ENCODE measurements at regions not wholly inside any gene's neighbourhood (a gene's known extent, or its start where the extent isn't known, plus 50 kb on each side); places are given as distances from the start of the nearest gene placed in this dataset.
"Not testable (repeated sequence)": the region's sequence is repeated elsewhere in the genome, so short reads cannot be mapped to it uniquely, and the experiment has no call there.

DNA sequence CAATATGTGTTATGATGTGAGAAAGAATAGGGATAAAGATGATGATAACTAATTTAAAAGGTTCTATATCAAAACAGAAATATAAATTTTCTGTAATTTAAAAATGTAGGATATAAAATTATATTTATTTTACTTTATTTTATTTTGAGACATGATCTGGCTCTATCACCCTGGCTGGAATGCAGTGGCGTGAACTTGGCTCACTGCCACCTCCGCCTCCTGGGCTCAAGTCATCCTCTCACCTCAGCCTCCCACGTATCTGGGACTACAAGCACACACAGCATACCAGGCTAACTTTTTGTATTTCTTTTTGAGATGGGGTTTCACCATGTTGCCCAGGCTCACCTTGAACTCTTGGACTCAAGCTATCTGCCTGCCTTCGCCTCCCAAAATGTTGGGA is 214.9 kb upstream of the SLITRK1 start:
- H3K27me3 Mint-ChIP-seq = peaks cover 9% of the 10 kb centered on the region

DNA sequence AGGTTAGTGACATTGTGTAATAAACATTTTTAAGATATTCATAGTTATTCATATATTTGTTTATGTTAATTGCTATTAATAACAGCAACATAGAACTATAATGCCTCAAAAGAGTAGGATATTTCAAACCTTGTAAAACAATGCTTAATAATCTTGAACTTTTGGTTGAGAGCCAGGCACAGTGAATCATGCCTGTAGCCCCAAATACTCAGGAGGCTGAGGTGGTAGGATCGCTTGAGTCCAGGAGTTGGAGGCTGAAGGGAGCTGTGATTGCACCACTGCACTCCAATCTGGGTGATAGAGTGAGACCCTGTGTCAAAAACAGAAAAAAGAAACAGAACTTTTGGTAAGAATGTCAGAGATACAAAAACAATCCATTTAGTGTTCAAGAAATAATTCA is 213.9 kb upstream of the SLITRK1 start:
- H3K4me3 Mint-ChIP-seq = no peak overlapping the region
- ATAC-seq (ENCODE audit: low read depth in 2 of 2) (no peak), DNase-seq (no peak)
- H3K27ac Mint-ChIP-seq = no peak overlapping the region
- Histone ChIP-seq H3K9me3 (ENCODE audit: control insufficient read depth in 2 of 2, low read length in 2 of 2) (no peaks in the 10 kb centered on the region), H3K4me3 (ENCODE audit: low read depth, low read length) (no peak overlapping the region), H3K27ac (ENCODE audit: insufficient read depth, low read length, poor library complexity, severe bottlenecking) (no peak overlapping the region), H3K27me3 (ENCODE audit: control insufficient read depth, insufficient read depth, low read length) (no peaks in the 10 kb centered on the region), H3K4me1 (ENCODE audit: control insufficient read depth, insufficient read depth, low read length, poor library complexity, severe bottlenecking) (no peaks in the 10 kb centered on the region), H3K36me3 (ENCODE audit: control insufficient read depth, insufficient read depth, low read length) (no peaks in the 10 kb centered on the region)
- H3K27me3 Mint-ChIP-seq = peaks cover 9% of the 10 kb centered on the region
- no peaks in the 10 kb centered on the region for H3K4me1 Mint-ChIP-seq
- H3K36me3 Mint-ChIP-seq = no peaks in the 10 kb centered on the region
- H3K9me3 Mint-ChIP-seq = no peaks in the 10 kb centered on the region

More for the DNA sequence above, 214.9 kb upstream of the SLITRK1 start:
- H3K36me3 Mint-ChIP-seq = no peaks in the 10 kb centered on the region
- peaks cover 0 to under 1% (median 0%) of the 10 kb centered on the region in 7 donors for H3K9me3 Mint-ChIP-seq
- no peak overlapping the region for H3K4me3 Mint-ChIP-seq
- H3K27me3 ChIP-seq (ENCODE audit: control insufficient read depth, insufficient read depth, low read length) = no peaks in the 10 kb centered on the region
- ATAC-seq (ENCODE audit: low read depth in 2 of 2) (no peak), DNase-seq (no peak)
- H3K4me1 Mint-ChIP-seq = no peaks in the 10 kb centered on the region
- no peaks in the 10 kb centered on the region for H3K36me3 ChIP-seq (ENCODE audit: control insufficient read depth, insufficient read depth, low read length)
- no peak overlapping the region for H3K27ac Mint-ChIP-seq
- no peaks in the 10 kb centered on the region for H3K4me1 ChIP-seq (ENCODE audit: control insufficient read depth, insufficient read depth, low read length, poor library complexity, severe bottlenecking)
- H3K27ac ChIP-seq (ENCODE audit: insufficient read depth, low read length, poor library complexity, severe bottlenecking) = no peak overlapping the region
- no peak overlapping the region for H3K4me3 ChIP-seq (ENCODE audit: low read depth, low read length)
- no peaks in the 10 kb centered on the region for H3K9me3 ChIP-seq (ENCODE audit: control insufficient read depth in 2 of 2, low read length in 2 of 2)

DNA sequence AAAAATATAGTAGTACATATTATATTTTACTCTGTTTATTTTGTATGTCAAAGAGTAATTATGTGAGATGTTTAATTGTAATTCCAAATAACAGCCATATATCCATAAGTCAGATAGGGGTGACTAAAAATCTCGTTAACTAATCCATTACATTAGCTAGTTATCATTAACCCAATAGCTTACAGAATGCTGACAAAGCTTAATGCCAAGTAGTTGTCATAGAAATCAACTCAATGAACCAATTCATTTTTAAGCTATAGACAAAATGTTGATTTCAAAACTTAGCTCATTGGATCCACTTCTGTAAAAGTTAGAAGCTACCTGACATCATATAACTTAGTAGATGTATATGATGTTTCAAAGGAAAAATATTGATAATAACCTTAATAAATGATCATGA is 206.7 kb upstream of the SLITRK1 start:
- H3K4me3 ChIP-seq (ENCODE audit: low read depth, low read length) = no peak overlapping the region
- H3K27me3 ChIP-seq (ENCODE audit: control insufficient read depth, insufficient read depth, low read length) = no peaks in the 10 kb centered on the region
- no peak for DNase-seq
- H3K27ac ChIP-seq (ENCODE audit: insufficient read depth, low read length, poor library complexity, severe bottlenecking) = no peak overlapping the region
- peak overlapping the region in 1 of 4 donors; percentile 32 for H3K4me3 Mint-ChIP-seq
- H3K9me3 Mint-ChIP-seq = peaks cover 0 to 8% (median 0%) of the 10 kb centered on the region in 7 donors
- no peaks in the 10 kb centered on the region for H3K4me1 ChIP-seq (ENCODE audit: control insufficient read depth, insufficient read depth, low read length, poor library complexity, severe bottlenecking)
- H3K4me1 Mint-ChIP-seq = peaks cover 0 to 2% (median 0%) of the 10 kb centered on the region in 4 donors
- peaks cover 1% of the 10 kb centered on the region for H3K27me3 Mint-ChIP-seq
- no peaks in the 10 kb centered on the region for H3K9me3 ChIP-seq (ENCODE audit: control insufficient read depth in 2 of 2, low read length in 2 of 2)
- no peaks in the 10 kb centered on the region for H3K36me3 ChIP-seq (ENCODE audit: control insufficient read depth, insufficient read depth, low read length)
- no peak overlapping the region for H3K27ac Mint-ChIP-seq
- no peak for ATAC-seq (ENCODE audit: low read depth in 2 of 2)
- no peaks in the 10 kb centered on the region for H3K36me3 Mint-ChIP-seq

DNA sequence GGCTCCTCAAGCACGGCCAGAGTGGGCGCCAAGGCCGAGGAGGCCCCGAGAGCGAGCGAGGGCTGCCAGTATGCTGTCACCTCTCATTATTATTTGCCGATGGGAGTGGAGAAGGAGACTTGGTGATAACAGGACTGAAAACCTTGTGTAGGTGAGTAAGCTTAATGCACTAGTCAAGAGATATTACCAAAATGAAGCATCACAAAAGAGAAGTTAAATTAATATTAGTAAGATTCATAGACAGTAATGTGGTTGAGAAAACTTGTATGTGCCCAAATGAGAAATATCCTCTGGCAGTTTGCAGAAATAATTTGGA is 204.5 kb upstream of the SLITRK1 start:
- no peaks in the 10 kb centered on the region for H3K9me3 ChIP-seq (ENCODE audit: control insufficient read depth in 2 of 2, low read length in 2 of 2)
- H3K4me3 ChIP-seq (ENCODE audit: low read depth, low read length) = no peak overlapping the region
- H3K27ac ChIP-seq (ENCODE audit: insufficient read depth, low read length, poor library complexity, severe bottlenecking) = no peak overlapping the region
- peaks cover 0 to 8% (median 0%) of the 10 kb centered on the region in 7 donors for H3K9me3 Mint-ChIP-seq
- H3K27me3 Mint-ChIP-seq = no peaks in the 10 kb centered on the region
- H3K36me3 ChIP-seq (ENCODE audit: control insufficient read depth, insufficient read depth, low read length) = no peaks in the 10 kb centered on the region
- no peaks in the 10 kb centered on the region for H3K36me3 Mint-ChIP-seq
- no peaks in the 10 kb centered on the region for H3K4me1 ChIP-seq (ENCODE audit: control insufficient read depth, insufficient read depth, low read length, poor library complexity, severe bottlenecking)
- no peaks in the 10 kb centered on the region for H3K27me3 ChIP-seq (ENCODE audit: control insufficient read depth, insufficient read depth, low read length)
- ATAC-seq (ENCODE audit: low read depth in 2 of 2) (no peak), DNase-seq (no peak)
- peaks cover 0 to 2% (median 0%) of the 10 kb centered on the region in 4 donors for H3K4me1 Mint-ChIP-seq
- no peak overlapping the region for H3K27ac Mint-ChIP-seq
- H3K4me3 Mint-ChIP-seq = peak overlapping the region in 2 of 4 donors; percentile 50 to 54

DNA sequence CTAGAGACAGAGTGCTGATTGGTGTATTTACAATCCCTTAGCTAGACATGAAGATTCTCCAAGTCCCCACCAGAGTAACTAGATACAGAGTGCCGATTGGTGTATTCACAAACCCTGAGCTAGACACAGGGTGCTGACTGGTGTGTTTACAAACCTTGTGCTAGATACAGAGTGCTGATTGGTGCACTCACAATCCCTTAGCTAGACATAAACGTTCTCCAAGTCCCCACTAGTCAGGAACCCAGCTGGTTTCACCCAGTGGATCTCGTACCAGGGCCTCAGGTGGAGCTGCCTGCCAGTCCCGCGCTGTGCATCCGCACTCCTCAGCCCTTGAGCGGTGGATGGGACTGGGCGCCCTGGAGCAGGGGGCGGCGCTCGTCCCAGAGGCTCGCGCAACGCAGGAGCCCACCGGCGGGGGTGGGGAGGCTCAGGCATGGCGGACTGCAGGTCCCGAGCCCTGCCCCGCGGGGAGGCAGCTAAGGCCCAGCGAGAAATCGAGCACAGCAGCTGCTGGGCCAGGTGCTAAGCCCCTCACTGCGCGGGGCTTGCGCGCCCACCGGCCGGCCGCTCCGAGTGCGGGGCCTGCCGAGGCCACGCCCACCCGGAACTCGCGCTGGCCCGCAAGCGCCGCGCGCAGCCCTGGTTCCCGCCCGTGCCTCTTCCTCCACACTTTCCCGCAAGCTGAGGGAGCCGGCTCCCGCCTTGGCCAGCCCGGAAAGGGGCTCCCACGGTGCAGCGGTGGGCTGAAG is 204.0 kb upstream of the SLITRK1 start:
- not testable (repeated sequence) for H3K36me3 ChIP-seq (ENCODE audit: control insufficient read depth, insufficient read depth, low read length); H3K9me3 Mint-ChIP-seq; H3K4me1 Mint-ChIP-seq; H3K4me3 ChIP-seq (ENCODE audit: low read depth, low read length); H3K27ac ChIP-seq (ENCODE audit: insufficient read depth, low read length, poor library complexity, severe bottlenecking); H3K27ac Mint-ChIP-seq; H3K36me3 Mint-ChIP-seq; ATAC-seq (ENCODE audit: low read depth in 2 of 2); H3K4me1 ChIP-seq (ENCODE audit: control insufficient read depth, insufficient read depth, low read length, poor library complexity, severe bottlenecking); H3K27me3 Mint-ChIP-seq; H3K27me3 ChIP-seq (ENCODE audit: control insufficient read depth, insufficient read depth, low read length); H3K9me3 ChIP-seq (ENCODE audit: control insufficient read depth in 2 of 2, low read length in 2 of 2)
- DNase-seq = peak in 2 of 3 donors; percentile 5 to 25
- peak overlapping the region in 1 of 4 donors; percentile 50 for H3K4me3 Mint-ChIP-seq

DNA sequence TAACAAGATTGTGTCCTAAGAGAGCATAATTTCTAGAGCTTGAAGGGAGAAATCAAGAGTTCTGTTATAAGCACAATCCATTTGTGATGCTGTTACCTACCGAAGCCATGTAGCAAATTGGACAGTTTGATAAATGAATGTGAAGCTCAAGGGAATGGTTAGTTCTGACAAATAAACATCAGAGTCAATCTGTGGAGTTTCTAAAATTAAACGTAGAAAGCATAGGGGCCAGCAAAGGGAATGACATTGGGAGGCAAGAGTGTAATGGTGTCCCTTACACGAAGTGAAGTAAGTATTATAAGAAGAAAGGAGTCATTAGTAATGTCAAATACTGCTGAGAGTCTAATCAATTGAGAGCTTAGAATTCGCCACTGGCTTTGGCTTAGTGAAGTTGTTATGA is 200.2 kb upstream of the SLITRK1 start:
- Histone ChIP-seq H3K27me3 (ENCODE audit: control insufficient read depth, insufficient read depth, low read length) (no peaks in the 10 kb centered on the region), H3K9me3 (ENCODE audit: control insufficient read depth in 2 of 2, low read length in 2 of 2) (no peaks in the 10 kb centered on the region), H3K4me1 (ENCODE audit: control insufficient read depth, insufficient read depth, low read length, poor library complexity, severe bottlenecking) (no peaks in the 10 kb centered on the region), H3K36me3 (ENCODE audit: control insufficient read depth, insufficient read depth, low read length) (no peaks in the 10 kb centered on the region), H3K27ac (ENCODE audit: insufficient read depth, low read length, poor library complexity, severe bottlenecking) (no peak overlapping the region), H3K4me3 (ENCODE audit: low read depth, low read length) (no peak overlapping the region)
- Mint-ChIP-seq H3K27me3 (no peaks in the 10 kb centered on the region), H3K9me3 (peaks cover 0 to 6% (median under 1%) of the 10 kb centered on the region in 7 donors), H3K27ac (no peak overlapping the region), H3K4me1 (no peaks in the 10 kb centered on the region), H3K36me3 (no peaks in the 10 kb centered on the region), H3K4me3 (no peak overlapping the region)
- DNase-seq = no peak
- no peak for ATAC-seq (ENCODE audit: low read depth in 2 of 2)

DNA sequence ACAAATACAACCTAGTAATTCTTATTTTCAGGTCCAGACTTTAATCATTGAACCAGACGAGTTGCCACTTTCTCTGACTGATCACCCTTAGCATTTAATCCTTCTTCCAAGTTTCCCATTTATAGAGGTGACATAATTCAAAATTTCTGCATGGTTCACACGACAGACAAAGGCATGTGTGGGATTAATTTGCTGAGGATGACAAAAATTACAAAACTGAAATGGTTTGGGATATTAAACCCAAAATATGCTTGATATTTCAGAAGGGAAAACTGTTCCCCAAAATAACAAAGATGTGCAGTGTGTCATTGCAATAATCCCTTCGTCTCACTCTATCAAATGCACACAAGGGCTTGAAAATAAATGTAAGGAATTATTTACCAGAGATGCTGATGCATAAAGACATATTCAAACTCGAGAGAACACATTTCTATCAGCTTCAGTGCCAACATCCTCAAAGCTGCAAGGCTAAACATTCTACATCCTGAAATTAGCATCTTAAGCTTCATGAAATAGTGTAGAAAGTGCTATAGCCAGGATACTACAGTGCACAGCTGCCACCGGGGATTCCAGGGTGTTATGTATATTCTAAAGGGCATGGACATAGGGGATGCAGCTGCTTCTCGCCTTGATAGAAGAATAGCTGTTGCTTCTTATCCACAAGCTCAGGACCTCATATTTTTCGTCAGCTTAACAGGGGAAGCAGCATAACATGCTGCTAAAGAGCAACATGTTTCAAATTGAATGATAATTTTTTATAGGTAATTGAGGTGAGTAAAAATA is 198.7 kb upstream of the SLITRK1 start:
- H3K27ac Mint-ChIP-seq = no peak overlapping the region
- ATAC-seq (ENCODE audit: low read depth in 2 of 2) = no peak
- Histone ChIP-seq H3K4me3 (ENCODE audit: low read depth, low read length) (no peak overlapping the region), H3K36me3 (ENCODE audit: control insufficient read depth, insufficient read depth, low read length) (no peaks in the 10 kb centered on the region), H3K9me3 (ENCODE audit: control insufficient read depth in 2 of 2, low read length in 2 of 2) (no peaks in the 10 kb centered on the region), H3K4me1 (ENCODE audit: control insufficient read depth, insufficient read depth, low read length, poor library complexity, severe bottlenecking) (no peaks in the 10 kb centered on the region), H3K27ac (ENCODE audit: insufficient read depth, low read length, poor library complexity, severe bottlenecking) (no peak overlapping the region), H3K27me3 (ENCODE audit: control insufficient read depth, insufficient read depth, low read length) (no peaks in the 10 kb centered on the region)
- no peaks in the 10 kb centered on the region for H3K4me1 Mint-ChIP-seq
- H3K9me3 Mint-ChIP-seq = peaks cover 0 to 6% (median 0%) of the 10 kb centered on the region in 7 donors
- H3K27me3 Mint-ChIP-seq = no peaks in the 10 kb centered on the region
- no peak overlapping the region for H3K4me3 Mint-ChIP-seq
- no peak for DNase-seq
- H3K36me3 Mint-ChIP-seq = no peaks in the 10 kb centered on the region

DNA sequence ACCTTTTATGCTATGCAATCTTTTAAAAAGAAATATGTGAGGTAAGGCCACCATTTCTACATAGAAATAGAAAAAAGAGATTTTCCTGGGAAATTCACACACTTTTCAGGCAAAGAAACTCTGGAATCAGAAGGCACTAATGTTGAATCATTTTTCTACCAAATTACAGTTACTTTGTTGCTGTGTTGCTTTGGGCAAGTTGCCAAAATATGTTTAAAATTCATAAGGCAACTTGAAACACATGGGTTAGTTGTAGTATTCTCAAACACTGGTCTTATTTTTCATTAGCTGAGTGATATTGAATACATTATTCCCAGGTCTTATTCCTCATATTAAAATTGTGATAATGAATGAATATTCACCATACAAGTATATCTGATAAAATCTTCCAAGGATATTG is 195.0 kb upstream of the SLITRK1 start:
- no peak overlapping the region for H3K27ac ChIP-seq (ENCODE audit: insufficient read depth, low read length, poor library complexity, severe bottlenecking)
- no peaks in the 10 kb centered on the region for H3K36me3 Mint-ChIP-seq
- no peak for ATAC-seq (ENCODE audit: low read depth in 2 of 2)

More for the DNA sequence above, 195.0 kb upstream of the SLITRK1 start:
- Histone ChIP-seq H3K4me3 (ENCODE audit: low read depth, low read length) (no peak overlapping the region), H3K4me1 (ENCODE audit: control insufficient read depth, insufficient read depth, low read length, poor library complexity, severe bottlenecking) (no peaks in the 10 kb centered on the region), H3K27me3 (ENCODE audit: control insufficient read depth, insufficient read depth, low read length) (no peaks in the 10 kb centered on the region), H3K9me3 (ENCODE audit: control insufficient read depth in 2 of 2, low read length in 2 of 2) (no peaks in the 10 kb centered on the region), H3K36me3 (ENCODE audit: control insufficient read depth, insufficient read depth, low read length) (no peaks in the 10 kb centered on the region)
- Mint-ChIP-seq H3K27me3 (no peaks in the 10 kb centered on the region), H3K4me3 (no peak overlapping the region), H3K27ac (no peak overlapping the region), H3K4me1 (no peaks in the 10 kb centered on the region), H3K9me3 (peaks cover 0 to 6% (median 0%) of the 10 kb centered on the region in 7 donors)
- no peak for DNase-seq
